Large intestine (tissue), 3 donors: ENCODE measurements at regions not wholly inside any gene's neighbourhood (a gene's known extent, or its start where the extent isn't known, plus 50 kb on each side); places are given as distances from the start of the nearest gene placed in this dataset.

Experiments
- DNase-seq, 2 donors: peaks; one replicate each; pipeline versions ENCODE4 v3.0.0 to v3.0.0-alpha.2; 2013
- H3K27ac ChIP-seq: one replicate; pipeline ENCODE4 v1.5.1; 2013; ENCODE audit warnings: low read length
- H3K27me3 ChIP-seq: 2 replicates; pipeline ENCODE4 v1.6.1; 2013; ENCODE audit warnings: low read length; ENCODE audit not compliant: control insufficient read depth, insufficient read depth
- H3K36me3 ChIP-seq: 2 replicates; pipeline ENCODE4 v1.6.1; 2013; ENCODE audit warnings: low read length; ENCODE audit not compliant: control insufficient read depth, insufficient read depth
- H3K4me1 ChIP-seq: one replicate; pipeline ENCODE4 v1.6.1; 2013; ENCODE audit warnings: low read length; ENCODE audit not compliant: control insufficient read depth, insufficient read depth
- H3K4me3 ChIP-seq: one replicate; pipeline ENCODE4 v1.5.1; 2013; ENCODE audit warnings: low read length
- H3K9me3 ChIP-seq: one replicate; pipeline ENCODE4 v1.6.1; 2013; ENCODE audit warnings: mild to moderate bottlenecking, low read depth, low read length, moderate library complexity; ENCODE audit not compliant: control insufficient read depth
- WGBS: methylation state at CpG from one replicate; pipeline ENCODE4 v1.1.5; 2013; ENCODE audit warnings: low lambda C conversion rate; ENCODE audit not compliant: insufficient coverage; 5-methylcytosine and 5-hydroxymethylcytosine counted together

DNA sequence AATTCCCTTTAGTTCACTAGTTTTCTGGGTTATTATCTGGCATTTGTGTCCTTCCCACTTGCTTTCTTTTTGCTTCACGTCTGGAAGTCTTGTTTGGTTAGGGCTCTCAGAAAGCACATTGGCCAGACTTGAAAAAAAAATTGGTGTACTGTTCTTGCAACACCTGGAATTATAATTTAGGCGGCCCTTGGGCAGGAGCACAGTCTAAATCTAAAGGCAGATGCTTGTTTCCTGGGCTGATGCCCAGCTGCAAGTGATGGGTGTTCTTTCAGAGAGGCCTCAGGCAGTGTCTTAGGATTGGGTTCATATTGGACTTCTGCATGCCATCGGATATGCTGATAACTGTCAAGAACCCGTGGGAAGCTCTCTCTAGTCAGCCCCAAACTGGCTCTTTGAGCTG lies 521.5 kb downstream of the PDCD6IP start:
- peaks cover 3% of the 10 kb centered on the region for H3K9me3 ChIP-seq
- DNase-seq, result no peak
- H3K27ac ChIP-seq, result no peak overlapping the region
- no CpG with 5 or more reads among the region's 4 CpGs for WGBS
- H3K27me3 ChIP-seq, result no peaks in the 10 kb centered on the region
- no peaks in the 10 kb centered on the region for H3K36me3 ChIP-seq
- no peak overlapping the region for H3K4me3 ChIP-seq
- H3K4me1 ChIP-seq, result no peaks in the 10 kb centered on the region

DNA sequence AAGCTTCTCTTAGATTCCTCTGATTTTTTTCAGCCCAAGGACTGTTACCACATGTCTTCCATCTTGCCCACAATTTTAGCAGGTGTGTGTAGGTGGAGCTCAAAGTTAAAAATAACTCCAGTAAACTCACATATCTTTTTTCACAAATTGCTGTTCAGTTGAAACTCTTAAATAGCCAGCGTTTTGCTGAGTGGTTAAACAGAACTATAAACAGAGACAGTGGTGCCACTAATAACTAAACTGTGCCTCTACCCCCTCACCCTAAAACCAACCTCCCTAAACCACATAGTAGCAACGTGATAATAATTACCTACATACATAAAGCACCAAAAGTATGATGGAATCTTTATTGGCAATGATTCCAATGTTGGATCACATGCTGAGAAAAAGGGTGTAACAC lies 525.1 kb downstream of the PDCD6IP start:
- no peak overlapping the region for H3K27ac ChIP-seq
- no peaks in the 10 kb centered on the region for H3K4me1 ChIP-seq
- no peaks in the 10 kb centered on the region for H3K27me3 ChIP-seq
- no peaks in the 10 kb centered on the region for H3K36me3 ChIP-seq
- 82% methylated on average over 2 of the region's 2 CpGs for WGBS
- no peak for DNase-seq
- H3K9me3 ChIP-seq, result no peaks in the 10 kb centered on the region
- no peak overlapping the region for H3K4me3 ChIP-seq

DNA sequence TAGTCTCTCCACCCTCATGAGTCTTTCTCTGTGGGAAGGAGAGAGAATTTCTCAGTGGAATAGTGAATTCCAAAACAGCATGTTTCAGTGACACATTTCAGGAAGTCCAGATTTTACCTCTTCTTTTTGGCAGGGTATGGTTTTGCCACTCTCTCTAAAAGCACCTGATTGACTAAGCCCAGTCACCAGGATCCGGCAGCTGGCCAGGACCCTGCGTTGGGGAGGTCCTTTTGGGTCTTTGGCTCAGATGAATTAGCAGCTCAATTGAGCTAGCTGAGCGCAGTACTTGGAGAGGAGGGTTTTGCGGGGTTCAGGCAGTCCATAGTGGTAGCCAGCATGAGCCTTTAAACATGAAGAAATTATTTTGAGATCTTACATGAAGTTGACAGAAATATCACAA lies 548.2 kb downstream of the PDCD6IP start:
- H3K4me3 ChIP-seq, result no peak overlapping the region
- no peaks in the 10 kb centered on the region for H3K27me3 ChIP-seq
- H3K4me1 ChIP-seq, result peaks cover 8% of the 10 kb centered on the region
- H3K9me3 ChIP-seq, result no peaks in the 10 kb centered on the region
- no peak for DNase-seq
- WGBS, result no CpG with 5 or more reads among the region's 4 CpGs
- H3K27ac ChIP-seq, result no peak overlapping the region
- H3K36me3 ChIP-seq, result no peaks in the 10 kb centered on the region

DNA sequence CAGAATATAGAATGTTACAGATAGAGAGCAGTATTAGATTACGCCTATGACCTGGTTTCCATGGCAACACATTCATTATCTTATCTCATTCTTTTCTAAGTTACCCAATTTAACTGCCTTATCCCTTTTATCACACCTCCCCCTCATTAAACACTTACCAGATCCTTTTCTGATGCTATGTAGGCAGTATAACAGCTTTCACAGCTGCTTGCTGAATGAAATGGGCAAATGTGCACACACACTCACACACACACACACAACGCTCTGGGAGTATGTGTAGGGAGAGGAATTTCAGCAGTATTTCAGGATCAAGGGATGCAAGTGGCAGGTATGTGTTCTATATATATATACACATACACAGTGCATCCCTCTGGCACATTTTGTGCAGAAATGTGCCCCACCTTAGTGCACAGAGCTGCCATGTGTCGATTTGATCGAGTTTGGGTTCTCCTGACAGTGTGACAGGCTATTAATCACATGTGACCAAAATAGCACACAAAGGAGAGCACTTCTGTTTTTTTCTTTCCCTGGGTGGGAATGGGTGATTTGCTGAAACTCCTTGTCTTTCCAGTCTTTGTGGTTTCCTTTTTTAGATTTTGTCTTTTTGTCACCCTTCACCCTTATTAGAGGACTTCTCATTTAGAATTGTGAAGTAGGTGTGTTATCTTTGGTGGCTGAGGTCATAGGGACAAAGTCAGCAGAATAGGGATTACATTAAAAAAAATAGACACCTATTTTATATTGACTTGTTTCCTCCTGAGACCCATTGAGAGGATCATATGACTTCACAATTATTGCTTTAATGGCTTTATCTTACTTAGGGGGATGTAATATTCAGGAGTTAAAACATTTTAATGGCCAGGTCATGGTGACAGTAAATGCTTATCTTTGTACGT lies 553.7 kb downstream of the PDCD6IP start:
- Histone ChIP-seq H3K4me3 (no peak overlapping the region), H3K9me3 (no peaks in the 10 kb centered on the region), H3K4me1 (peaks cover 17% of the 10 kb centered on the region), H3K27ac (peak overlapping the region; percentile 86), H3K27me3 (no peaks in the 10 kb centered on the region), H3K36me3 (no peaks in the 10 kb centered on the region)
- WGBS, result no CpG with 5 or more reads among the region's 5 CpGs
- peak; percentile 80 to 94 for DNase-seq

DNA sequence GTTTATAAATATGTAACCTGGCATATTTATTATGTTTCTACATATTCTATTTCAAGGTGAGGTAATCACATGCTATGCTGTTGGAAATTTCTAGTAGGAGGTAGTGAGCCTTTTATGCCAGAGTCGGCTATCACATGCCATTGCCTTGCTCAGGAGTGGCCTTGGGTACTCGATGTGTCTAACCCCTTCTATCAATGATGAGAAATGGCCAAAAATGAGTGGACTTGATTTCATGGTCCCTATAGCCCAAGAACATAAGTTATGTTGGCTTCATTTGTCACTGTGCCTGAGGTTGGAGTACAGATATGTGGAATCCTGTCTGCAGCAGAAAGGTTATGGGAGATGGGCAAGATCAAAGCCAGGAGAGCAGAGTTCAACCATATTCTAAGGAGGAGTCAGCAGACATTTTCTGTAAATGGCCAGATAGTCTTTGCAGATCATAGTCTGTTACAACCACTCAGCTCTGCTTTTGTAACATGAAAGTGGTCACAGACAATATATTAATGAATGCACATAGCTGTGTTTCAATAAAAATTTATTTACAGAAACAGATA lies 554.4 kb downstream of the PDCD6IP start:
- H3K36me3 ChIP-seq, result no peaks in the 10 kb centered on the region
- H3K27me3 ChIP-seq, result no peaks in the 10 kb centered on the region
- DNase-seq, result peak; percentile 16 to 91
- no peak overlapping the region for H3K4me3 ChIP-seq
- H3K27ac ChIP-seq, result peak overlapping the region; percentile 86
- peaks cover 21% of the 10 kb centered on the region for H3K4me1 ChIP-seq
- no CpG with 5 or more reads among the region's 2 CpGs for WGBS
- no peaks in the 10 kb centered on the region for H3K9me3 ChIP-seq

DNA sequence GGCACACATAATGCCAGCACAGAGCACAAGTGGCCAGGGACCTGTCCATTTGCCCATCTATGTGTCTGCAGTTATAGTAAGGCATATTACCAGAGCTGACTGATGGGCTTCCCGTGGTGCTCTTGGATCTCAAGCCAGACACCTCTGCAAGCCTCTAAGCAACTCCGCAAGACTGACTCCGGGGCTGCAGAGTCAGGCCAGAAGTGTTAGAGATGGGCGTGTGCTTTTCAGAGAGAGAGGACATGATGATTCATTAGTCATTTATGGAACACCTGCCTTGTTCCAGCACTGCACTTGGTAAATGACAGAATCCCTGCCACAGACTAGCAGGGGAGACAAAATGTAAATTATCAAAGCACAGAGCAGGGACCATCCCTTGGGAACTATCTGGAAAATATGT lies 559.0 kb downstream of the PDCD6IP start:
- WGBS, result no CpG with 5 or more reads among the region's 4 CpGs
- no peaks in the 10 kb centered on the region for H3K36me3 ChIP-seq
- DNase-seq, result peak; percentile 20 to 53
- H3K9me3 ChIP-seq, result no peaks in the 10 kb centered on the region
- H3K27ac ChIP-seq, result peak overlapping the region; percentile 15
- no peak overlapping the region for H3K4me3 ChIP-seq
- peaks cover 36% of the 10 kb centered on the region for H3K4me1 ChIP-seq
- no peaks in the 10 kb centered on the region for H3K27me3 ChIP-seq

DNA sequence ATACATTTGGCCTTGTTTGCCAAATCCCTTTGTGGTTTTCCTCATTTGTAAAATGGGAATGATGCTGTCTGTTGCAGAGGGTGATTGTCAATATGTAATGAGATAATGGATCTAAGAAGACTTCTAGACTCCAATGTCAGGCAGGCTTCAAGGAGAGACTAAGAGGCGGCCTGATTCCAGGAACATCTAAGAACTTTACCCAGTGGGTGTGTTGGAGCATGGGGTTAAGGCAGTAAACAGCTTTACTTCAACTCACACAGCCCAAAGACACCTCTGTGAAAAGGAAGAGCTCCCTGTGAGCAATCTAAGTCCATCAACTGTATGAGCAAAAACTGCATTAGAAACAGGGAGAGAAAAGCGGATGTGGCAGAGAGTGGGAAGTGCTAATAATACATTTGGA lies 560.6 kb downstream of the PDCD6IP start:
- Histone ChIP-seq H3K4me1 (peaks cover 29% of the 10 kb centered on the region), H3K4me3 (no peak overlapping the region), H3K27ac (peak overlapping the region; percentile 63), H3K27me3 (no peaks in the 10 kb centered on the region), H3K36me3 (no peaks in the 10 kb centered on the region), H3K9me3 (no peaks in the 10 kb centered on the region)
- peak; percentile 45 to 68 for DNase-seq
- WGBS, result no CpG with 5 or more reads among the region's 2 CpGs

DNA sequence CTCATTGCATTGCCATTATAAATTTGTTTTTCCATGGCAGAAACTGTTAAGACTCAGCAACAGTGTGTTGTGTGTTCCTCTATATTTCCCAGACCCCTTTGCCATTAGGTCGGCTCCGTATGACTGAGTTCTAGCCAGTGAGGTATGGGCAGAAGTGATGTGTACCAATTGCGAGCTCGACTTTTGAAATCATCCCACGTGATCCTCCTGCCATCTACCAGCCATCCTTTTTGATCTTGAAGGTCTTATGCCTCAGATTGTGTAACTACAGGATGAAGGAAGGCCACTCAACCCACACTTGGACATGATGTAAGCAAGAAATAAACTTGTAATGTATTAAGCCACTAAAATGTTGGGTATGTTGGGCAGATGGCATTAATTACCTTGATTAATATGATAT lies 562.3 kb downstream of the PDCD6IP start:
- Histone ChIP-seq H3K4me3 (no peak overlapping the region), H3K27ac (no peak overlapping the region), H3K27me3 (no peaks in the 10 kb centered on the region), H3K4me1 (peaks cover 35% of the 10 kb centered on the region), H3K9me3 (no peaks in the 10 kb centered on the region), H3K36me3 (no peaks in the 10 kb centered on the region)
- no peak for DNase-seq
- no CpG with 5 or more reads among the region's 5 CpGs for WGBS

DNA sequence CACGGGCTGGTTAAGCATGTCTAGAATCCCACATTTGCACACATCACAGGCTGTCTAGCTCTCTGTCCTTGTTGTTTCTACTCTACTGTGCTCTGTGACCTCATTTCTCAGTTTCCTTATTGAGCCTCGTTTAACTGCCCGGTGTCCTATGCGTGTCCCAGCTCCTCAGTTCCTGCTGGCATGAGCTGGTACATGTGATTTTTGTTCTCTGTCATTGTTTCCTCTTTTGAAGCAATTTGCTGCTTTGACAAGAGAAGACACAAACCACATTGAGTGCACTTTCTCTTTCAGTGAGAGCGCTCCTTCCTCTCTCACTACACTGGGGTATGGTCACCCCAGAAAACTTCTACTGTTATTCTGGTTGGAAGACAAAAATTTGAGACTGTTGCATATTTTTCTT lies 563.5 kb downstream of the PDCD6IP start:
- no peaks in the 10 kb centered on the region for H3K9me3 ChIP-seq
- DNase-seq, result peak in 1 of 2 donors; percentile 11
- H3K27ac ChIP-seq, result no peak overlapping the region
- H3K4me3 ChIP-seq, result no peak overlapping the region
- H3K36me3 ChIP-seq, result no peaks in the 10 kb centered on the region
- WGBS, result 94% methylated on average over 2 of the region's 5 CpGs
- H3K4me1 ChIP-seq, result peaks cover 35% of the 10 kb centered on the region
- H3K27me3 ChIP-seq, result no peaks in the 10 kb centered on the region

DNA sequence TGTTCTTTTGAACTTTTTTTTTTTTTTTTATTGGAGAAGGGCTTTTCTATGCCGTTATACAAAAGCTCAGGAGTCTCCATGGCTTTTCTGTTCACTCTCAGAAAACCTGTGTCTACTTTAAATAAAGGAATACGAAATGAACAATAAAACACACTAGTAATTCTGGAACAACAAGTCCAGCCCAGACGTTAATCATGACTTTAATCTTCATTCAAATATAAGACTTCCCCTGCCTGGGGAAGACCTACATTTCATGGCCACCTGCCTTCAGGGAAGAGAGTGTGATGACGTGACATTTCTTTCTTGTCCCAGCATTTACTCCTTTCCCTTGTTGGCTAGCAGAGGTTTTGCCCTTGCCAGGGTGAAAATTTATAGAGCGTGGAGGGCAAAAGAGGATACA lies 564.5 kb downstream of the PDCD6IP start:
- H3K4me3 ChIP-seq, result no peak overlapping the region
- H3K27me3 ChIP-seq, result no peaks in the 10 kb centered on the region
- DNase-seq, result no peak
- H3K36me3 ChIP-seq, result no peaks in the 10 kb centered on the region
- WGBS, result 83% methylated on average over 2 of the region's 5 CpGs
- peak overlapping the region; percentile 80 for H3K27ac ChIP-seq
- peaks cover 28% of the 10 kb centered on the region for H3K4me1 ChIP-seq
- H3K9me3 ChIP-seq, result no peaks in the 10 kb centered on the region

DNA sequence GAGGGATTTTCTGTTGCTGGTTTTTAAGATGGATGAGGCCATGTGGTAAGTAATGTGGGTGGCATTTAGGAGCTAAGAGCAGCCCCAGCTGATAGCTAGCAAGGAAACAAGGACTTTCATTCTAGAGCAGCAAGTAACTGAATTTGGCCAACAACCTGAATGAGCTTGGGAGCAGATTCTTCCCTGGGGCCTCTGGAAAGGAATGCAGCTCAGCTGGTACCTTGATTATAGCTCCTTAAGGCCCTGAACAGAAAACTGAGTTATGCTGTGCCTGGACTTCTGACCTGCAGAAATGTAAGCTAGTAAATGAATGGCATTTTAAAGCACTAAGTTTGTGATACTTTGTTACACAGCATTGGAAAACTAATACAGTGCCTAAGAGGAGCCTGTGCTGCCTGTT lies 565.5 kb downstream of the PDCD6IP start:
- peak overlapping the region; percentile 80 for H3K27ac ChIP-seq
- no peaks in the 10 kb centered on the region for H3K36me3 ChIP-seq
- no peaks in the 10 kb centered on the region for H3K27me3 ChIP-seq
- H3K4me1 ChIP-seq, result peaks cover 22% of the 10 kb centered on the region
- DNase-seq, result peak; percentile 46 to 62
- H3K9me3 ChIP-seq, result no peaks in the 10 kb centered on the region
- H3K4me3 ChIP-seq, result no peak overlapping the region
